Mammary epithelial cell (primary cell): ENCODE measurements at regions not wholly inside any gene's neighbourhood (a gene's known extent, or its start where the extent isn't known, plus 50 kb on each side); places are given as distances from the start of the nearest gene placed in this dataset.

Experiments
- CTCF ChIP-seq, 2 donors: IDR thresholded peaks in 1 of 2; conservative IDR thresholded peaks in 1 of 2; 2 replicates each; pipeline ENCODE4 v1.5.1; 2011 to 2012; ENCODE audit warnings: inconsistent platforms in 2 of 2, low read length in 2 of 2, mild to moderate bottlenecking in 2 of 2, control low read depth in 1 of 2, low read depth in 1 of 2; ENCODE audit not compliant: insufficient read depth in 1 of 2; ENCODE audit errors: extremely low read depth in 1 of 2
- EZH2 ChIP-seq: IDR thresholded peaks from 2 replicates; pipeline ENCODE4 v1.6.1; 2012; ENCODE audit warnings: low read length, inconsistent platforms, borderline replicate concordance

GRCh38 chr3:88000853-88001252 lies 58.0 kb downstream of the CGGBP1 start:
- TF ChIP-seq CTCF (conservative IDR thresholded peaks at IDR 0.05 in 1 of 2, IDR thresholded peaks at IDR 0.05 in 1 of 2; ENCODE audit: extremely low read depth in 1 of 2, insufficient read depth in 1 of 2, low read depth in 1 of 2, low read length in 2 of 2) (no peak), EZH2 (peak; percentile 29)
